ENCODE measurements at regions not wholly inside any gene's neighbourhood (a gene's known extent, or its start where the extent isn't known, plus 50 kb on each side); places are given as distances from the start of the nearest gene placed in this dataset.

DNA sequence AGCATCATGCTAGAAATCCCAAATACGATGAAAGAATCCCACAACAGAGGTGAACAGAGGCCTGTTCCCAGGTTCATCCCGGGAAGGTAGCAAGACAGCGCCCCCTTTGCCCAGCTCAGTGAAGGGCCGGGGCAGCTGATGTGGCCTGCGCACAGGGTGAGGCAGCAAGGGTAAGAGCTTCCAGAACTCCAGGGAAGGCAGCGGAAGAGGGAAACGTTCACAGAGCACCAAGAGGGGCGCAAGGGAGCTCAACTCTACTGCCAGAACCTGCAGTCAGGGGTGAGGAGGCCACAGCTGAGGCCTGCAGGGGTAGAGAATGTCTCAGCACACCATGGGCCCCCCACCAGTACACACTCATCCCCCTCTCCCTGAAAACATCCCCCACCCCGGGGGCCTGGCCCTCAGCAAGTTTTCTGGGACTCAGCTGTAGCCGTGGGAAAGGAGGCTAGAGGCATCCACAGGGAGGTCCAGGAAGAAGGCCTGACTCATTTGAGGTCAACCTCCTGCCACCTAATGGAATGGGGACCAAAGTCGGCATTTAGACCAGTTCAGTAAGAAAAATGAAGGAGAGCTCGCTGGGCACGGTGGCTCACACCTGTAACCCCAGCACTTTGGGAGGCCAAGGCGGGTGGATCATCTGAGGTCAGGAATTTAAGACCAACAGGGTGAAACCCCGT, 95.6 kb upstream of the ASAP2 start:
- Histone ChIP-seq H3K27ac (no peak overlapping the region), H3K4me3 (replicated peaks in 1 of 3) (no peak overlapping the region), H3K27me3 (no peaks in the 10 kb centered on the region), H3K9me3 (no peaks in the 10 kb centered on the region), H3K4me1 (peaks cover 0 to 16% of the 10 kb centered on the region in 2 donors), H3K36me3 (no peaks in the 10 kb centered on the region)
- TF ChIP-seq, protein P1, sequence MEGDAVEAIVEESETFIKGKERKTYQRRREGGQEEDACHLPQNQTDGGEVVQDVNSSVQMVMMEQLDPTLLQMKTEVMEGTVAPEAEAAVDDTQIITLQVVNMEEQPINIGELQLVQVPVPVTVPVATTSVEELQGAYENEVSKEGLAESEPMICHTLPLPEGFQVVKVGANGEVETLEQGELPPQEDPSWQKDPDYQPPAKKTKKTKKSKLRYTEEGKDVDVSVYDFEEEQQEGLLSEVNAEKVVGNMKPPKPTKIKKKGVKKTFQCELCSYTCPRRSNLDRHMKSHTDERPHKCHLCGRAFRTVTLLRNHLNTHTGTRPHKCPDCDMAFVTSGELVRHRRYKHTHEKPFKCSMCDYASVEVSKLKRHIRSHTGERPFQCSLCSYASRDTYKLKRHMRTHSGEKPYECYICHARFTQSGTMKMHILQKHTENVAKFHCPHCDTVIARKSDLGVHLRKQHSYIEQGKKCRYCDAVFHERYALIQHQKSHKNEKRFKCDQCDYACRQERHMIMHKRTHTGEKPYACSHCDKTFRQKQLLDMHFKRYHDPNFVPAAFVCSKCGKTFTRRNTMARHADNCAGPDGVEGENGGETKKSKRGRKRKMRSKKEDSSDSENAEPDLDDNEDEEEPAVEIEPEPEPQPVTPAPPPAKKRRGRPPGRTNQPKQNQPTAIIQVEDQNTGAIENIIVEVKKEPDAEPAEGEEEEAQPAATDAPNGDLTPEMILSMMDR (IDR thresholded peaks at IDR 0.05) = no peak
- no peak for TF ChIP-seq POLR2A (IDR thresholded peaks at IDR 0.05)
- 87 to 91% methylated on average over 14 to 15 of the region's 15 CpGs for WGBS, 2 donors
- intact Hi-C loops (cut with DNase I) = no loop called here
- no peak for DNase-seq

DNA sequence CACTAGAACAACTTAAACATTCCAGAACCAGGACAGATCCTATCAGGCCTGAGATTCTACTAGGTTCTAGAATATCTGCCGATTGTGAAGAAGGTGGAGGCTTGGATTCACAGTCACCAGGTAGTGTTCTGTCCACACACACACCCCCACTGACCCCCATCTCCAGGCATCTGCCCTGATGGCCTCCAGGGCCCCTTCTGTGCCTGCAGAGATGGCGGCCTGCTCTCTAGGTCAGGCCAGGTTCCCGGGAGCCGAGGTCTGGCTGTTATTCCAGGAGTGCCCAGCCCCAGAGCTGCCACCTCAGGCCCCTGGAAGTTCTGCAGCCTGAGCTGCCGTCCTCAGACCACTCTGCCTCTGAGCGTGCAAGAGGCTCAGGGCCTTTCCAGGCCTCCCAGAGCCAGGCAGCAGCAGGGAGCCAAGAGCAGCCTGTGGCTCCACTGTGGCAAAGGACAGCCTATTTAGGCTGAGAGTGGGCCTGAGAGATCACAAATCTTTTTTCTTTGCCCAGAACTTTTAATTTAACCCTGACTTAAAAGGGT, 96.2 kb upstream of the ASAP2 start:
- Histone ChIP-seq H3K27ac (no peak overlapping the region), H3K36me3 (no peaks in the 10 kb centered on the region), H3K27me3 (no peaks in the 10 kb centered on the region), H3K4me1 (peaks cover 0 to 16% of the 10 kb centered on the region in 2 donors), H3K4me3 (replicated peaks in 1 of 3) (no peak overlapping the region), H3K9me3 (no peaks in the 10 kb centered on the region)
- intact Hi-C loops (cut with DNase I) = no loop called here
- TF ChIP-seq, protein P1 (IDR thresholded peaks at IDR 0.05) = no peak
- TF ChIP-seq POLR2A (IDR thresholded peaks at IDR 0.05) = no peak
- no peak for DNase-seq
- 97 to 100% methylated on average over 1 to 5 of the region's 6 CpGs for WGBS, 2 donors

DNA sequence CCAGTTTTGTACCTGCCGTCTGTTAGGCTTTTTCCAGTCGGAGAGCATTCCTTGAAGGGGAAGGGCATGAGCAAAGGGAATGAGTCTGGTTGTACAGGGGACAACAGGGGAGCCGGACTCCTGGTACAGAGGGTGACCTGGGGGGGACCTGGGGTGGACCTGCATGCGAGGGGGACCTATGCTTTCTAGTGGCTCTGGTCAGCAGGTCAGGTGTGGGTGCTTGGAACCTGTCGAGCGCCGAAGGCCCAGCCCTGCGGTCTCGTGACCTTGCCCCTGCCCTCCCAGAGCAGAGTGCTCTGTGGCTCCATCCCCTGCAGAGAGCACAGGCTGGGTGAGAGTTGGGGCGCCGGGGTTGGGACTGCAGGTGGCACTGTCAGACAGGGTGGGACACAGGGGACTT, 96.7 kb upstream of the ASAP2 start:
- no peak for DNase-seq
- Histone ChIP-seq H3K27ac (no peak overlapping the region), H3K9me3 (no peaks in the 10 kb centered on the region), H3K36me3 (no peaks in the 10 kb centered on the region), H3K27me3 (no peaks in the 10 kb centered on the region), H3K4me3 (replicated peaks in 1 of 3) (no peak overlapping the region), H3K4me1 (peaks cover 0 to 16% of the 10 kb centered on the region in 2 donors)
- TF ChIP-seq, protein P1 (IDR thresholded peaks at IDR 0.05) = no peak
- TF ChIP-seq POLR2A (IDR thresholded peaks at IDR 0.05) = no peak
- intact Hi-C loops (cut with DNase I) = no loop called here
- WGBS, 2 donors = 92 to 99% methylated on average over 6 to 11 of the region's 11 CpGs

DNA sequence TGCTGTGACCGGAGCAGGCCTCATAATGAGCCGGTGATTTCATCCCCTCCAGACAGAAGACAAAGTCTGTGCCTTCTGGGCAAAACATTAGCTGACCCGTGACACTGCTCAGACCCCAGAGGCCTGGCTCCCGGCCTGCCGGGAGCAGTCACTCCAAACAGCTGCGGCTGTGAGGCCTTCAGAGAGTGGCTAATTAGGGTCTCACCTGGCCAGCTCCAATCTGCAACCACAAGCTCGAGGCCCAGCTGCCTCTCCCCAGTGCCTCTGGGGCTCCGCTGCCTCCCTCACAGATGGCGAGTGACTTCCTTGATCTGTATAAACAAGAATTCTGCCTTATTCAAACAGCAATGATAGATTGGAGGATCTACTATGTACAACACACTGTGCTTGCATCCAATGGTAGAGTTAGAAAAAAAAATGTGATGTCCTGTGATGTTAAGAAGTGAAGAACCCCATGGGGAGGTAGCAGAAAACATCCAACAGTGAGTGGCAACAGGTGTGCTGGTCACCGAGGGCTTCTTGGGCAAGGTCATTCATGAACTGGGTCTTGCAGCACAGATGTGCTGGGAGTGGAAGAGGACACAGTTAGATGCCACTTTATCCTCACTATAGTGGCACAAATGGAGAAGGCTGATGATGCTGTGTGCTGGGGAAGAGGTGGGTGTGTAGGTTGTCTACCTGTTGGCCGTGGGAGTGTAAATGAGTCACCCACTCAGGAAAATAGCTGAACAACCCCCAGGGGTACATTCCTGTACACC, 98.2 kb upstream of the ASAP2 start:
- WGBS, 2 donors = 82 to 88% methylated on average over 8 to 11 of the region's 11 CpGs
- peaks cover 0 to 16% of the 10 kb centered on the region in 2 donors for H3K4me1 ChIP-seq
- no peak for DNase-seq
- no peak overlapping the region for H3K27ac ChIP-seq
- intact Hi-C loops (cut with DNase I) = no loop called here
- H3K27me3 ChIP-seq = no peaks in the 10 kb centered on the region
- no peaks in the 10 kb centered on the region for H3K36me3 ChIP-seq
- H3K9me3 ChIP-seq = no peaks in the 10 kb centered on the region
- no peak overlapping the region for H3K4me3 ChIP-seq (replicated peaks in 1 of 3)
- TF ChIP-seq, protein P1 (IDR thresholded peaks at IDR 0.05) = no peak
- TF ChIP-seq POLR2A (IDR thresholded peaks at IDR 0.05) = no peak

Measured in thyroid gland (tissue), 4 donors.